Colonic mucosa (tissue), 4 donors: ENCODE measurements at regions not wholly inside any gene's neighbourhood (a gene's known extent, or its start where the extent isn't known, plus 50 kb on each side); places are given as distances from the start of the nearest gene placed in this dataset.
"Not testable (repeated sequence)": the region's sequence is repeated elsewhere in the genome, so short reads cannot be mapped to it uniquely, and the experiment has no call there.

Experiments
- DNase-seq: peaks from one replicate; pipeline ENCODE4 v3.0.0-alpha.2; 2020
- H3K27ac ChIP-seq: fragments of 200-600 bp; one replicate; pipeline ENCODE4 v1.8.0; 2021
- H3K27me3 ChIP-seq: fragments of 200-600 bp; one replicate; pipeline ENCODE4 v1.8.0; 2021
- H3K36me3 ChIP-seq: fragments of 200-600 bp; one replicate; pipeline ENCODE4 v1.8.0; 2021
- H3K4me1 ChIP-seq: fragments of 200-600 bp; one replicate; pipeline ENCODE4 v1.8.0; 2021; ENCODE audit warnings: mild to moderate bottlenecking
- H3K4me3 ChIP-seq: fragments of 200-600 bp; one replicate; pipeline ENCODE4 v1.8.0; 2021
- H3K9ac ChIP-seq, 2 donors: one replicate each; pipeline ENCODE4 v1.7.0; 2013; ENCODE audit warnings: control low read depth in 2 of 2, low read depth in 2 of 2, low read length in 2 of 2
- H3K9me3 ChIP-seq: fragments of 200-600 bp; one replicate; pipeline ENCODE4 v1.8.0; 2021
- CTCF ChIP-seq: fragments of 200-600 bp; IDR thresholded peaks from one replicate; pipeline ENCODE4 v1.8.0; 2022; ENCODE audit warnings: antibody characterized with exemption, mild to moderate bottlenecking
- intact Hi-C: fragments of 100-400 bp; cut with DNase I; formaldehyde crosslinking; loops from one replicate; pipeline ENCODE4 v1.14.1; 2022
- donor health status: healthy.
- donor health status: DM: no; HTN: no; CAD: no.
- donor health status: DM: no; HTN: no; CAD: no.

- Histone ChIP-seq H3K27me3 (no peaks in the 10 kb centered on the region), H3K36me3 (no peaks in the 10 kb centered on the region), H3K9ac (no peak overlapping the region), H3K4me1 (no peaks in the 10 kb centered on the region), H3K27ac (no peak overlapping the region), H3K9me3 (no peaks in the 10 kb centered on the region), H3K4me3 (no peak overlapping the region)
- intact Hi-C loops, result no loop called here
- DNase-seq, result no peak
- TF ChIP-seq CTCF, result no peak
Observed at GRCh38 chr7:120060875-120061274, 212.1 kb upstream of the KCND2 start.

- no peak for TF ChIP-seq CTCF
- no peak overlapping the region for H3K9ac ChIP-seq
- intact Hi-C loops, result no loop called here
Observed at GRCh38 chr7:120064565-120064964, 208.4 kb upstream of the KCND2 start.

GRCh38 chr7:120066898-120067297, 206.1 kb upstream of the KCND2 start:
- H3K27me3 ChIP-seq, H3K27ac ChIP-seq, H3K4me3 ChIP-seq, H3K36me3 ChIP-seq, H3K4me1 ChIP-seq, H3K9me3 ChIP-seq, H3K9ac ChIP-seq, intact Hi-C loops, DNase-seq: not testable (repeated sequence)

More at GRCh38 chr7:120064565-120064964, 208.4 kb upstream of the KCND2 start:
- Histone ChIP-seq H3K4me1 (no peaks in the 10 kb centered on the region), H3K4me3 (no peak overlapping the region), H3K36me3 (no peaks in the 10 kb centered on the region), H3K27ac (no peak overlapping the region), H3K9me3 (no peaks in the 10 kb centered on the region), H3K27me3 (no peaks in the 10 kb centered on the region)
- DNase-seq, result no peak

- Histone ChIP-seq H3K9me3 (no peaks in the 10 kb centered on the region), H3K36me3 (no peaks in the 10 kb centered on the region), H3K4me1 (no peaks in the 10 kb centered on the region), H3K27me3 (no peaks in the 10 kb centered on the region), H3K27ac (no peak overlapping the region), H3K4me3 (no peak overlapping the region), H3K9ac (no peak overlapping the region)
- TF ChIP-seq CTCF, result no peak
- intact Hi-C loops, result no loop called here
- no peak for DNase-seq
Observed at GRCh38 chr7:120070201-120070600, 202.8 kb upstream of the KCND2 start.

GRCh38 chr7:120077777-120078176, 195.2 kb upstream of the KCND2 start:
- Histone ChIP-seq H3K9ac (no peak overlapping the region), H3K4me3 (no peak overlapping the region), H3K27ac (no peak overlapping the region), H3K4me1 (no peaks in the 10 kb centered on the region), H3K36me3 (no peaks in the 10 kb centered on the region), H3K9me3 (no peaks in the 10 kb centered on the region), H3K27me3 (no peaks in the 10 kb centered on the region)
- intact Hi-C loops, result no loop called here
- no peak for DNase-seq
- TF ChIP-seq CTCF, result no peak

- H3K4me3 ChIP-seq, result no peak overlapping the region
Observed at GRCh38 chr7:120079022-120079421, 194.0 kb upstream of the KCND2 start.

More at GRCh38 chr7:120079022-120079421, 194.0 kb upstream of the KCND2 start:
- no peak for DNase-seq
- Histone ChIP-seq H3K27me3 (no peaks in the 10 kb centered on the region), H3K36me3 (no peaks in the 10 kb centered on the region), H3K9ac (no peak overlapping the region), H3K4me1 (no peaks in the 10 kb centered on the region), H3K9me3 (no peaks in the 10 kb centered on the region), H3K27ac (no peak overlapping the region)
- intact Hi-C loops, result no loop called here
- TF ChIP-seq CTCF, result no peak
